ENCODE measurements at regions not wholly inside any gene's neighbourhood (a gene's known extent, or its start where the extent isn't known, plus 50 kb on each side); places are given as distances from the start of the nearest gene placed in this dataset.

DNA sequence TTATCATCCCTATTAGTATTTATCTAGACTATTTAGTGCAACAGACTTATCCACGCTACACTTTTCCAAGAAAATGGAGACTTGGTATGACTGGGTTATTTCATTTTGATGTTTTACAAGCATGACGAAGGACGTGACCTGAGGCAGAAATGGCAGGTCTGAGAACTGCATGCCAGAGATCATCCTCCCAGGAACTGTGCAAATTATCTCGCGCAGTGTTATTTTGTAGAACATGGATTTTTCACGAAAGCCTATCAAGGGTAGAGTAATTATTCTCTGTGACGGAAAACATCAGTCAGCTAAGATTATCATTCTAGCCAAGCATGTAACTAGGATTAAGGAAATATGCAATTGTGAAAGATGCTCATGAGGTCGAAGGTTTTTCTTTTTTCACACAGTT lies 361.5 kb upstream of the AJAP1 start:
- no peaks in the 10 kb centered on the region for H3K36me3 ChIP-seq (ENCODE audit: control insufficient read depth in 3 of 3, insufficient read depth in 3 of 3, low read length in 3 of 3)
- no peaks in the 10 kb centered on the region for H3K4me1 ChIP-seq (ENCODE audit: control insufficient read depth in 3 of 3, insufficient read depth in 3 of 3, low read length in 3 of 3)

DNA sequence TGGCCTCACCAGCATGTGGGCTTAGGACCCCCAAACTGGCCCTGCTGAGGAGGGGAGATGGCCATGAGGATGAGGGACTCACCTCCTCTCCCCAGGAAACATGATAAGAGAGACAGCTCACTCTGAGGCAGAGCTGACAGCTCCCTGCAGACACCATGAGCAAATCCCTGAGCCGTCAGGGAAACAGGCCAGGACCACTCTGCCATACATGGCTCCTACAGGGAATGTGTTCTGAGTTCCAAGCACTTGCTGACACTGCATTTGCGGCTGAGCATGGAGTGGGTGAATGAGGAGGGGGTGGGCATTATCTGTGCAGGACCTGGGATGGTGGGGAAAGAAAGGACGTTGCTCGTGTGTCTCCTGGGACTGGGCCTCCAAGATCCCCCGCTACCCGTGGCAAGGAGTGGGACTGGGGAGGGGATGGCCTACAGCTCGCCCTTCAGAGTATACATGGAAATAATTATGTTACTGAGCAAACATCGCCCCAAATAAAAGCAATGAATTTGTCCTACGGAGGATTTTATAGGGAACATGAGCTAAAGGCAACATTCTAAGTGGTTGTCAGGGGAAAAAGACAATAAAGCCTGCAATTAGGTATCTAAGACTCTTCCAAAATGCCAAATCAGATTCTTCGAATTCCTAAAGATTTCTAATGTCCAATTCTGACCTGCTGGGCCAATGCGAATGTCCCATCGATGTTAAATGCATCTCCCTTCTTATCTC lies 355.9 kb upstream of the AJAP1 start:
- Histone ChIP-seq H3K9me3 (ENCODE audit: control insufficient read depth in 3 of 3, low read length in 3 of 3) (peaks cover 0 to 8% (median 0%) of the 10 kb centered on the region in 3 donors), H3K4me1 (ENCODE audit: control insufficient read depth in 3 of 3, insufficient read depth in 3 of 3, low read length in 3 of 3) (no peaks in the 10 kb centered on the region), H3K27me3 (ENCODE audit: control insufficient read depth in 3 of 3, insufficient read depth in 3 of 3, low read length in 3 of 3) (peaks cover 0 to 5% (median 0%) of the 10 kb centered on the region in 3 donors), H3K36me3 (ENCODE audit: control insufficient read depth in 3 of 3, insufficient read depth in 3 of 3, low read length in 3 of 3) (no peaks in the 10 kb centered on the region), H3K27ac (ENCODE audit: low read depth, low read length) (no peak overlapping the region), H3K9ac (ENCODE audit: low read depth in 1 of 3, low read length in 3 of 3) (no peak overlapping the region), H3K4me3 (ENCODE audit: low read length in 3 of 3) (no peak overlapping the region)

More for the DNA sequence above, 361.5 kb upstream of the AJAP1 start:
- Histone ChIP-seq H3K9me3 (ENCODE audit: control insufficient read depth in 3 of 3, low read length in 3 of 3) (peaks cover 0 to 2% (median 0%) of the 10 kb centered on the region in 3 donors), H3K4me3 (ENCODE audit: low read length in 3 of 3) (no peak overlapping the region), H3K27me3 (ENCODE audit: control insufficient read depth in 3 of 3, insufficient read depth in 3 of 3, low read length in 3 of 3) (peaks cover 0 to 2% (median 0%) of the 10 kb centered on the region in 3 donors), H3K9ac (ENCODE audit: low read depth in 1 of 3, low read length in 3 of 3) (no peak overlapping the region), H3K27ac (ENCODE audit: low read depth, low read length) (no peak overlapping the region)

DNA sequence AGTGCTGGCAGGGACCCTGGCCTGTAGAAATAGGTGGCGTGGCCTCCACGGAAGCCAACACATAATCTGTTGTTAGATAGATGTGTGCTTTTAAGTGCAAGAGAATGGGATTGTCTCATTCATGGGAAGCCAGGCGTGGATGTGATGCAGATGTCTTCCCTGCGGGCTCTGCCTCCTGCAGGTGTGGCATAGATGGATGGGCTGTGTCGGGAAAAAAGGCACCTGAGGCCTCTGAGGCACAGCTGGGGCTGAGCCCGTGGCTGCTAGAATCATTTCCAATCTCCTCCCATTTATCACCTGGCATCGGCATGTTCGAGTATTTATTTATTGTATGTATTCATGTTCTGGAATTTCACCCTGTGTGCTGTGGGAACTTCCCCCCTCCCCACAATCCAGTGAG lies 353.4 kb upstream of the AJAP1 start:
- Histone ChIP-seq H3K27me3 (ENCODE audit: control insufficient read depth in 3 of 3, insufficient read depth in 3 of 3, low read length in 3 of 3) (peaks cover 0 to 3% (median 0%) of the 10 kb centered on the region in 3 donors), H3K9me3 (ENCODE audit: control insufficient read depth in 3 of 3, low read length in 3 of 3) (peaks cover 0 to 8% (median 0%) of the 10 kb centered on the region in 3 donors), H3K9ac (ENCODE audit: low read depth in 1 of 3, low read length in 3 of 3) (no peak overlapping the region), H3K27ac (ENCODE audit: low read depth, low read length) (no peak overlapping the region), H3K36me3 (ENCODE audit: control insufficient read depth in 3 of 3, insufficient read depth in 3 of 3, low read length in 3 of 3) (no peaks in the 10 kb centered on the region), H3K4me1 (ENCODE audit: control insufficient read depth in 3 of 3, insufficient read depth in 3 of 3, low read length in 3 of 3) (no peaks in the 10 kb centered on the region), H3K4me3 (ENCODE audit: low read length in 3 of 3) (no peak overlapping the region)

DNA sequence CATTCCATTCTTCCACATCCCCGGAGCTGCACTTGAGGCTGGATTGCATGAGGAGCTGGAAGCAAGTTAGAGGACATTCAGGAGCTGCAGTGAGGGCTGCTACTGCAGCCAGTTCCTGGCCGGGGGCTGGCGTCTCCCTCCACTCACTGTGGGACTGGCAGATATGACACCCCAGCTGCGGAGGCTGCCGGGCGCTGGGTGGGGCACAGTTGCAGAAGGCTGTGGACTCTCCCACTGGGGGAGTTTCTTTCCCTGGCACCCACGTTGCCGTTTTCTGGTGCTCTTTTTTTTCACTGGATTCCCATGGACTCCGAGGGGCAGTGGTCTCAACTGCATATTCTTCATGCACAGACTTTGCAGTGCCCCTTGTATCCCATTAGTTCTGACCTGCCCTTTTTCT lies 351.1 kb upstream of the AJAP1 start:
- H3K36me3 ChIP-seq (ENCODE audit: control insufficient read depth in 3 of 3, insufficient read depth in 3 of 3, low read length in 3 of 3), result no peaks in the 10 kb centered on the region
- H3K27me3 ChIP-seq (ENCODE audit: control insufficient read depth in 3 of 3, insufficient read depth in 3 of 3, low read length in 3 of 3), result peaks cover 0 to under 1% (median 0%) of the 10 kb centered on the region in 3 donors
- no peak overlapping the region for H3K4me3 ChIP-seq (ENCODE audit: low read length in 3 of 3)
- no peaks in the 10 kb centered on the region for H3K4me1 ChIP-seq (ENCODE audit: control insufficient read depth in 3 of 3, insufficient read depth in 3 of 3, low read length in 3 of 3)
- H3K9me3 ChIP-seq (ENCODE audit: control insufficient read depth in 3 of 3, low read length in 3 of 3), result peaks cover 0 to 8% (median 0%) of the 10 kb centered on the region in 3 donors
- H3K27ac ChIP-seq (ENCODE audit: low read depth, low read length), result no peak overlapping the region
- no peak overlapping the region for H3K9ac ChIP-seq (ENCODE audit: low read depth in 1 of 3, low read length in 3 of 3)

DNA sequence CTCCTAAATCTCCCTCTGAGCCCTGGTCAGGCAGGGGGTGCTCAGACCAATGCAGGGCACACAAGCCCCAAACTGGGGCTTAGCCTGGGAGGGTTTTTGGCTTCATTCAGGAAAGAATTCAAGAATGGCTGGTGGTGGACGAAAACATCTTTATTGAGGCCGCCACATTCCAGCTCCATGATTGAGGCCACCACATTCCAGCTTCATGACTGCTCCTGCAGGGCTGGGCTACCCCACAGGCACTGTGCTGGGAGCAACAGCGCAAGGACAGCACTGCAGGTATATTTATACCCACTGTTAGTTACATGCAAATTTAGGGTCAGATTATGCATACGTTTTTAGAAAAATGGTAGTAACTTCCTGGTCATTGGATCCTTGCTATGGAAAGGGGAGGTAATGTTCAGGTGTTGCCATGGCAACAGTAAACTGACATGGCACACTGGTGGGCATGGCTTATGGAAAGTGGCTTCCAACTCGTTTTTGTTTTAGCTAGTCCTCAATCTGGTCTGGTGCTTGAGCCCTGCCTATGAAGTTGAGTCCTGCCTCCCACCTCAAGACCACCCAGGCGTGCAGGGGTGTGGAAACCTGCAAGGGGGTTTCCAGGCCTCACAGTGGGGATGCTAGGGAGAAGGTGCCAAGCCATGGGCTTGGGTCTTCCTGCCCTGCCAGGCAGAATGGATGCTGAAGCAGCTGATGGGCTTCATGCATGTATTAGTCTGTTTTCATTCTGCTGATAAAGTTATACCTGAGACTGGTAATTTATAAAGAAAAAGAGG lies 348.7 kb upstream of the AJAP1 start:
- no peak overlapping the region for H3K4me3 ChIP-seq (ENCODE audit: low read length in 3 of 3)
- H3K4me1 ChIP-seq (ENCODE audit: control insufficient read depth in 3 of 3, insufficient read depth in 3 of 3, low read length in 3 of 3), result no peaks in the 10 kb centered on the region
- H3K9me3 ChIP-seq (ENCODE audit: control insufficient read depth in 3 of 3, low read length in 3 of 3), result peaks cover 0 to 6% (median 0%) of the 10 kb centered on the region in 3 donors
- H3K36me3 ChIP-seq (ENCODE audit: control insufficient read depth in 3 of 3, insufficient read depth in 3 of 3, low read length in 3 of 3), result no peaks in the 10 kb centered on the region
- no peak overlapping the region for H3K9ac ChIP-seq (ENCODE audit: low read depth in 1 of 3, low read length in 3 of 3)
- peaks cover 0 to 3% (median 0%) of the 10 kb centered on the region in 3 donors for H3K27me3 ChIP-seq (ENCODE audit: control insufficient read depth in 3 of 3, insufficient read depth in 3 of 3, low read length in 3 of 3)
- no peak overlapping the region for H3K27ac ChIP-seq (ENCODE audit: low read depth, low read length)

DNA sequence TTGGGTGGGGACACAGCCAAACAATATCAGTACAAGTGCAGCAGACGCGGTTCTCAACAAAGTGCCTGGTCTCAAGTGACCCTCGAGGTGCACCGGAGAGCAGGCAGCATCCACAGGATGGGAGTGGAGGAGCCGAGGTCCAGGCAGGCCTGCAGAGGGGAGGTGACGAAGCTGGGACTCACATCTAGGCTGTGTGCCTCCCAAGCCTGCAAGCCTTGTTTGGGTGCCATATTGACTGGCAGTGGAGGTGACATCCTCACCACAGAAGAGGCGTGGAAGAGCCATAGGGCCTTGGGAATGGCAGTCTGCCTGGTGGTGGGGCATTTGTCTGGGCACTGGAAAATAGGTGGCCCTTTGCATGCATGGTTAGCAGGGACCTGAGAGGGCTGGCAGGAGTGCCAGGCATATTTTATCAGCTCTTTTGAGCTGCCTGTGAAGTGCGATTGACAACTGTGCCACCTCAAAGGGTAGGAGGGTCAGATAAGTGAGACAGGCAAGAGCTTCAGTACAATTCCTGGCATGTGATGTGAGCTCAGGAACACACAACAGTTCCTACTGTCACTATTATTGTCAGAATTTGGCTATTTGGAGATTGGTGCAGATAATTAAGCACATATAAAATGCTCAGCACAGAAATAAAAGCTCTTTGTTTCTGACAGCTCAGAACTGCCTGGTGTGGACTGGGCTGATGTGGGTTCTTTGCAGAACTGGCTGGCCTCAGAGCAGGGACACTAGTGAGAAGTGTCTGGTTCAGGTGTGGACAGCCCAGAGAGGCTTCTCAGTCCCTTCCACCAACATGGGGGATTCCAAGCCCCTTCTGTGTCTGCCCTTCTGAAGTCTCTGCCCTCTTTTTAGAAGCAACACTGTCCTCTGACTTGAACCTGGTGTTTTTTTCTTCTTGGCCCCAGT lies 347.6 kb upstream of the AJAP1 start:
- H3K27me3 ChIP-seq (ENCODE audit: control insufficient read depth in 3 of 3, insufficient read depth in 3 of 3, low read length in 3 of 3), result peaks cover 0 to 3% (median 0%) of the 10 kb centered on the region in 3 donors
- peaks cover 0 to 6% (median 0%) of the 10 kb centered on the region in 3 donors for H3K9me3 ChIP-seq (ENCODE audit: control insufficient read depth in 3 of 3, low read length in 3 of 3)
- no peak overlapping the region for H3K27ac ChIP-seq (ENCODE audit: low read depth, low read length)
- no peaks in the 10 kb centered on the region for H3K36me3 ChIP-seq (ENCODE audit: control insufficient read depth in 3 of 3, insufficient read depth in 3 of 3, low read length in 3 of 3)
- no peak overlapping the region for H3K9ac ChIP-seq (ENCODE audit: low read depth in 1 of 3, low read length in 3 of 3)
- H3K4me1 ChIP-seq (ENCODE audit: control insufficient read depth in 3 of 3, insufficient read depth in 3 of 3, low read length in 3 of 3), result no peaks in the 10 kb centered on the region
- no peak overlapping the region for H3K4me3 ChIP-seq (ENCODE audit: low read length in 3 of 3)

DNA sequence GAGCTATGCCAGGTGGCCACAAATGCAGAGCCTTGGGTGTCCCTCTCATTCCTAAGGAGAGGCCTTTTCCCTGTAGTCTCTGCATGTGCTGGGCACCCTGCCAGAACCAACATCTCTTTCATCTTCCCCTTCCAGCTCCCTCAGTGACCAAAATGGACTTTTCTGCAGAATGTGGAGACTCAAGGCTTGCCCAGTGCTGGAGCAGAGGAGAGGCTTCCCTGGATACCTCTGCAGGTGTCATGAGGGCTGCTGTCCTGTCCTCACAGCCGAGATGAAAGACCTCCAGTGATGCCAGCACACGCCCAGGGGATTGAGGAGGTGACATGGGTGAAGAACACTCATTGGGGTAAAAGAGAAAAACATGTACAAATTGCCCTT lies 347.0 kb upstream of the AJAP1 start:
- Histone ChIP-seq H3K9ac (ENCODE audit: low read depth in 1 of 3, low read length in 3 of 3) (no peak overlapping the region), H3K27me3 (ENCODE audit: control insufficient read depth in 3 of 3, insufficient read depth in 3 of 3, low read length in 3 of 3) (peaks cover 0 to 3% (median 0%) of the 10 kb centered on the region in 3 donors), H3K4me1 (ENCODE audit: control insufficient read depth in 3 of 3, insufficient read depth in 3 of 3, low read length in 3 of 3) (no peaks in the 10 kb centered on the region), H3K9me3 (ENCODE audit: control insufficient read depth in 3 of 3, low read length in 3 of 3) (peaks cover 0 to 2% (median 0%) of the 10 kb centered on the region in 3 donors), H3K27ac (ENCODE audit: low read depth, low read length) (no peak overlapping the region), H3K4me3 (ENCODE audit: low read length in 3 of 3) (no peak overlapping the region), H3K36me3 (ENCODE audit: control insufficient read depth in 3 of 3, insufficient read depth in 3 of 3, low read length in 3 of 3) (no peaks in the 10 kb centered on the region)

DNA sequence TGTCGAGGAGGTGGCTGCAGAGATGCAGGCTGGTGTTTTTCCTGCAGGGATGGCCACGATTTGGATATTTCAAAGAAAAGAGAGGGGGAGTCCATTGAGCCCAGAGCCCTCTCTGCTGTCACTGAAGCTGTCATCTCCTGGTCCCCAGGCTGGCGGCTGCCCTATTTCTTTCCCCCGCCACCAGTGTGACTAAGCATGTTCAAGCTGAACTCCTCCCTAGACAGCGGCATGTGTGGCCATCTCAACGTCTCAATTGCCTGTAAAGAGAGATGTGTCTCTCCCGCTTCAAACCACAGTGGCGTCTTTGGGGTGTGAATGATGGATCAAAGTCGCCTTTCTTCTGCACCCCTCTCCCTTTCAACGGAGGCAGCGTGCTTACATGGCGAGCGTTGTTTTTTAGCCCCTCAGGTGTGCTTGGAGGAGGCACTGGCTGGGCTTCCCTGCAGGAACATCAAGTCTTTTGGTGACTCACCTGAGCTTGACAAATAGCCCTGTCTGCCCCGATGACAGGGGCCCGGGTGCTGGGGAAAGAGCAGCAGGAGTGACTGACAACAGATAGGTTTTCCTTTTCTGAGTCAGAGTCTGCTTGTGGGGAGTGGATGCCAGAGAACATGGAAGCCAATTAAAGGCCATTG lies 346.4 kb upstream of the AJAP1 start:
- no peak overlapping the region for H3K4me3 ChIP-seq (ENCODE audit: low read length in 3 of 3)

DNA sequence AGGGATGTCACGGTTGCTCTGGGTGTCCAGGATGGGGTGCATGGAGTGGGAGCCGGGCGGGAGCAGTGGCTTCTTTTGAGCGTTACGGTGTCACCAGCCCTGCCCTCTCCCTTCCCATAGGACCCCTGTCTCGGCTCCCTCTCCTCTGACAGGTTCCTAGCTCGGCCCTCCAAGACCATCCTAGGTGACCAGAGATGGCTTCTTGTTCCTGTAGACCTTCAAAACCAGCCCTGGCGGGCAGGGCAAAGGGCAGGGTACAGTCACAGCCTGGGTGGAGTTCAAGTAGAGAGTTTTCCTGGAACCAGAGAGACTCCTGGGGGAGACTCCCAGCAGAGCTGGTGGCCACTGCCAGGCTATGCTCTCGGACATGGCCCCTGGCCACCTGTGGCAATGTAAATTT lies 345.6 kb upstream of the AJAP1 start:
- Histone ChIP-seq H3K9me3 (ENCODE audit: control insufficient read depth in 3 of 3, low read length in 3 of 3) (no peaks in the 10 kb centered on the region), H3K27ac (ENCODE audit: low read depth, low read length) (no peak overlapping the region), H3K4me1 (ENCODE audit: control insufficient read depth in 3 of 3, insufficient read depth in 3 of 3, low read length in 3 of 3) (no peaks in the 10 kb centered on the region), H3K9ac (ENCODE audit: low read depth in 1 of 3, low read length in 3 of 3) (no peak overlapping the region), H3K36me3 (ENCODE audit: control insufficient read depth in 3 of 3, insufficient read depth in 3 of 3, low read length in 3 of 3) (no peaks in the 10 kb centered on the region), H3K27me3 (ENCODE audit: control insufficient read depth in 3 of 3, insufficient read depth in 3 of 3, low read length in 3 of 3) (peaks cover 0 to 3% (median 0%) of the 10 kb centered on the region in 3 donors), H3K4me3 (ENCODE audit: low read length in 3 of 3) (no peak overlapping the region)

More for the DNA sequence above, 346.4 kb upstream of the AJAP1 start:
- no peak overlapping the region for H3K27ac ChIP-seq (ENCODE audit: low read depth, low read length)
- no peak overlapping the region for H3K9ac ChIP-seq (ENCODE audit: low read depth in 1 of 3, low read length in 3 of 3)
- H3K9me3 ChIP-seq (ENCODE audit: control insufficient read depth in 3 of 3, low read length in 3 of 3), result no peaks in the 10 kb centered on the region
- no peaks in the 10 kb centered on the region for H3K36me3 ChIP-seq (ENCODE audit: control insufficient read depth in 3 of 3, insufficient read depth in 3 of 3, low read length in 3 of 3)
- no peaks in the 10 kb centered on the region for H3K4me1 ChIP-seq (ENCODE audit: control insufficient read depth in 3 of 3, insufficient read depth in 3 of 3, low read length in 3 of 3)
- peaks cover 0 to 3% (median 0%) of the 10 kb centered on the region in 3 donors for H3K27me3 ChIP-seq (ENCODE audit: control insufficient read depth in 3 of 3, insufficient read depth in 3 of 3, low read length in 3 of 3)
